Esophagus muscularis mucosa (tissue), 4 donors: ENCODE measurements at regions not wholly inside any gene's neighbourhood (a gene's known extent, or its start where the extent isn't known, plus 50 kb on each side); places are given as distances from the start of the nearest gene placed in this dataset.

ENCODE experiments used
- DNase-seq: peaks from one replicate; pipeline ENCODE4 v3.0.0-alpha.2; 2017; ENCODE audit errors: extremely low spot score
- H3K27ac ChIP-seq, 4 donors: fragments of 200-600 bp; sonication (generic); replicated peaks in 1 of 4; 1 replicate in 3 of 4; 2 replicates in 1 of 4; pipeline ENCODE4 v1.5.1; 2016 to 2019; ENCODE audit warnings: mild to moderate bottlenecking in 1 of 4
- H3K27me3 ChIP-seq, 4 donors: fragments of 200-600 bp; sonication (generic); one replicate each; pipeline versions ENCODE4 v1.5.1 to v1.6.0; 2016 to 2019
- H3K36me3 ChIP-seq, 4 donors: fragments of 200-600 bp; sonication (generic); one replicate each; pipeline ENCODE4 v1.5.1; 2016 to 2019
- H3K4me1 ChIP-seq, 4 donors: fragments of 200-600 bp; sonication (generic); one replicate each; pipeline ENCODE4 v1.5.1; 2016 to 2019
- H3K4me3 ChIP-seq, 4 donors: fragments of 200-600 bp; sonication (generic); 1 replicate in 2 of 4; 2 replicates in 2 of 4; pipeline ENCODE4 v1.5.1; 2016 to 2019; ENCODE audit warnings: mild to moderate bottlenecking in 4 of 4, moderate library complexity in 1 of 4
- H3K9me3 ChIP-seq, 4 donors: fragments of 200-600 bp; sonication (generic); 1 replicate in 3 of 4; 2 replicates in 1 of 4; pipeline ENCODE4 v1.5.1; 2016 to 2019
- CTCF ChIP-seq, 3 experiments: fragments of 200-600 bp in 2 of 3; fragments of 450-650 bp in 1 of 3; sonication (generic) in 2 of 3; IDR thresholded peaks; one replicate each; pipeline ENCODE4 v1.5.1; 2017 to 2019; ENCODE audit warnings: antibody characterized with exemption in 3 of 3, mild to moderate bottlenecking in 2 of 3, moderate library complexity in 1 of 3
- EP300 ChIP-seq: sonication (generic); formaldehyde crosslinking; IDR thresholded peaks from one replicate; pipeline ENCODE4 v1.6.1; 2017; ENCODE audit warnings: antibody characterized with exemption
- POLR2A ChIP-seq: fragments of 450-650 bp; IDR thresholded peaks from one replicate; pipeline ENCODE4 v1.6.1; 2017; ENCODE audit warnings: antibody characterized with exemption, moderate library complexity, mild to moderate bottlenecking, low read depth
- POLR2AphosphoS5 ChIP-seq, 2 donors: sonication (generic); formaldehyde crosslinking; IDR thresholded peaks; one replicate each; pipeline ENCODE4 v1.6.1; 2017; ENCODE audit warnings: antibody characterized with exemption in 2 of 2
- WGBS: methylation state at CpG from one replicate; pipeline ENCODE4 v1.1.5; 2018; 5-methylcytosine and 5-hydroxymethylcytosine counted together
- intact Hi-C: fragments of 100-400 bp; cut with DNase I; formaldehyde crosslinking; loops from one replicate; pipeline ENCODE4 v1.15.1; 2023

GRCh38 chr20:7736336-7736735 lies 203.9 kb downstream of the HAO1 start:
- no peak for DNase-seq
- intact Hi-C loops: no loop called here
- Histone ChIP-seq H3K9me3 (no peaks in the 10 kb centered on the region), H3K4me3 (no peak overlapping the region), H3K27me3 (no peaks in the 10 kb centered on the region), H3K4me1 (no peaks in the 10 kb centered on the region), H3K36me3 (no peaks in the 10 kb centered on the region), H3K27ac (no peak overlapping the region)
- 56% methylated on average over 1 of the region's 1 CpG for WGBS
- TF ChIP-seq POLR2A (no peak), POLR2AphosphoS5 (IDR thresholded peaks at IDR 0.05) (no peak), CTCF (IDR thresholded peaks at IDR 0.05) (no peak), EP300 (no peak)

- no peaks in the 10 kb centered on the region for H3K36me3 ChIP-seq
- DNase-seq: no peak
- no peak for TF ChIP-seq EP300
- TF ChIP-seq POLR2A: no peak
- no peak for TF ChIP-seq POLR2AphosphoS5 (IDR thresholded peaks at IDR 0.05)
- no peak for TF ChIP-seq CTCF (IDR thresholded peaks at IDR 0.05)
- H3K4me1 ChIP-seq: no peaks in the 10 kb centered on the region
- peaks cover 0 to 5% (median 0%) of the 10 kb centered on the region in 4 donors for H3K9me3 ChIP-seq
- intact Hi-C loops: no loop called here
- 98% methylated on average over 2 of the region's 2 CpGs for WGBS
- H3K4me3 ChIP-seq: no peak overlapping the region
- no peaks in the 10 kb centered on the region for H3K27me3 ChIP-seq
- H3K27ac ChIP-seq: no peak overlapping the region
These were observed 198.4 kb downstream of the HAO1 start for GRCh38 chr20:7741866-7742265.

DNA sequence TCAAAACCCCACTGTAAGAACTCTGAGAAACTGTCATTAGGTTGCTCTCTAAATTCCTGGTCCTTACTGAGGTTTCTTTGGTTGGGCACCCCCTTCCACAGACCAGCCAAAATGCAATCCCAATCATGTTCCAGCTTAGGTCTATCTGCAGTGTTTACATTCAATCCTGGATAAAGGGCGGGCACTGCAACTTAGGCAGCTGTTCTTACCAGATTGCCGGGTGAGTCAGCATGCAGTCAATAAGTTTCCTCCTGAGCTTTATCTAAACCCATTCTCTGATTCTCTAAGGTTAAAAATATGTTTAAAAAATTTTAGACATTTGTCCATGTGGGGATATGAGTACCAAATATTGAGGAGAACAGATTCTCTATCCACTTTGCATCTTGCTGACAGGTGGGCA lies 197.8 kb downstream of the HAO1 start:
- Histone ChIP-seq H3K4me1 (no peaks in the 10 kb centered on the region), H3K4me3 (no peak overlapping the region), H3K27ac (no peak overlapping the region), H3K36me3 (no peaks in the 10 kb centered on the region), H3K27me3 (no peaks in the 10 kb centered on the region), H3K9me3 (peaks cover 0 to 5% (median 0%) of the 10 kb centered on the region in 4 donors)
- TF ChIP-seq POLR2AphosphoS5 (IDR thresholded peaks at IDR 0.05): no peak
- no peak for TF ChIP-seq EP300
- no peak for TF ChIP-seq POLR2A
- TF ChIP-seq CTCF (IDR thresholded peaks at IDR 0.05): no peak
- intact Hi-C loops: no loop called here
- 91% methylated on average over 2 of the region's 2 CpGs for WGBS
- DNase-seq: no peak

- intact Hi-C loops: no loop called here
- WGBS: 77% methylated on average over 1 of the region's 1 CpG
- DNase-seq: no peak
- TF ChIP-seq POLR2AphosphoS5 (IDR thresholded peaks at IDR 0.05) (no peak), CTCF (IDR thresholded peaks at IDR 0.05) (no peak), EP300 (no peak), POLR2A (no peak)
- H3K27ac ChIP-seq: no peak overlapping the region
- no peaks in the 10 kb centered on the region for H3K36me3 ChIP-seq
- no peaks in the 10 kb centered on the region for H3K4me1 ChIP-seq
- H3K9me3 ChIP-seq: peaks cover 0 to 5% (median 0%) of the 10 kb centered on the region in 4 donors
- no peak overlapping the region for H3K4me3 ChIP-seq
- H3K27me3 ChIP-seq: no peaks in the 10 kb centered on the region
These were observed 195.8 kb downstream of the HAO1 start for GRCh38 chr20:7744411-7744810.

GRCh38 chr20:7748624-7749023 lies 191.6 kb downstream of the HAO1 start:
- no peak for DNase-seq
- H3K9me3 ChIP-seq: peaks cover 0 to 5% (median 0%) of the 10 kb centered on the region in 4 donors
- no peak overlapping the region for H3K4me3 ChIP-seq
- no peaks in the 10 kb centered on the region for H3K27me3 ChIP-seq
- H3K27ac ChIP-seq: no peak overlapping the region
- no peaks in the 10 kb centered on the region for H3K4me1 ChIP-seq
- intact Hi-C loops: no loop called here
- no peak for TF ChIP-seq POLR2AphosphoS5 (IDR thresholded peaks at IDR 0.05)
- TF ChIP-seq CTCF (IDR thresholded peaks at IDR 0.05): no peak
- TF ChIP-seq EP300: no peak
- TF ChIP-seq POLR2A: no peak
- H3K36me3 ChIP-seq: no peaks in the 10 kb centered on the region
